ENCODE measurements at regions not wholly inside any gene's neighbourhood (a gene's known extent, or its start where the extent isn't known, plus 50 kb on each side); places are given as distances from the start of the nearest gene placed in this dataset.

- Histone ChIP-seq H3K27me3 (ENCODE audit: insufficient read depth) (no peaks in the 10 kb centered on the region), H3F3A (replicated peaks; ENCODE audit: low read depth) (no peaks in the 10 kb centered on the region), H3K4me2 (no peak overlapping the region), H3K79me2 (replicated peaks; ENCODE audit: insufficient read depth) (no peaks in the 10 kb centered on the region), H3K27ac (ENCODE audit: low read depth) (no peak overlapping the region), H3K36me3 (ENCODE audit: insufficient read depth) (no peaks in the 10 kb centered on the region), H3K4me1 (ENCODE audit: insufficient read depth) (no peaks in the 10 kb centered on the region), H3K9me2 (ENCODE audit: insufficient read depth) (no peaks in the 10 kb centered on the region), H2AFZ (peak overlapping the region; percentile 32; the same call in 1 of the 2 replicates), H4K20me1 (replicated peaks; ENCODE audit: insufficient read depth) (no peaks in the 10 kb centered on the region), H3K4me3 (no peak overlapping the region)
- TF ChIP-seq EZH2 (IDR thresholded peaks at IDR 0.05; ENCODE audit: low read depth, unreplicated experiment) (no peak), POLR2AphosphoS5 (IDR thresholded peaks at IDR 0.05; ENCODE audit: low read depth) (no peak), JUNB (IDR thresholded peaks at IDR 0.05; ENCODE audit: unreplicated experiment) (no peak), ZNF462 (CRISPR knock-in tag; IDR thresholded peaks at IDR 0.05) (no peak), ETS1 (IDR thresholded peaks at IDR 0.05) (no peak), CREB1 (CRISPR knock-in tag; IDR thresholded peaks at IDR 0.05; ENCODE audit: low read depth) (no peak)
- H3K4me3 Mint-ChIP-seq: no peak overlapping the region
- no peaks in the 10 kb centered on the region for H3K9me3 Mint-ChIP-seq
- peaks cover 6% of the 10 kb centered on the region; the same call in 2 of the 3 replicates for H3K4me1 Mint-ChIP-seq
- no peak overlapping the region; the same call in 1 of the 2 replicates for H3K27ac Mint-ChIP-seq
- H3K27me3 Mint-ChIP-seq (ENCODE audit: insufficient read depth, low read depth, poor library complexity): peaks cover 3% of the 10 kb centered on the region
- H3K36me3 Mint-ChIP-seq (ENCODE audit: low read depth): no peaks in the 10 kb centered on the region
- DNase-seq (ENCODE audit: low spot score): no peak
- peak; percentile 55 for ATAC-seq
Observed at GRCh38 chr11:47924184-47924691, 56.1 kb upstream of the PTPRJ start.
